NCI-H2081 treated with DMSO at 0.1 percent for 48 hours (cell line): ENCODE measurements at regions not wholly inside any gene's neighbourhood (a gene's known extent, or its start where the extent isn't known, plus 50 kb on each side); places are given as distances from the start of the nearest gene placed in this dataset.

Experiments
- DNase-seq: peaks from one replicate; lab custom pipeline; 2025; lab: John Stamatoyannopoulos, UW

DNA sequence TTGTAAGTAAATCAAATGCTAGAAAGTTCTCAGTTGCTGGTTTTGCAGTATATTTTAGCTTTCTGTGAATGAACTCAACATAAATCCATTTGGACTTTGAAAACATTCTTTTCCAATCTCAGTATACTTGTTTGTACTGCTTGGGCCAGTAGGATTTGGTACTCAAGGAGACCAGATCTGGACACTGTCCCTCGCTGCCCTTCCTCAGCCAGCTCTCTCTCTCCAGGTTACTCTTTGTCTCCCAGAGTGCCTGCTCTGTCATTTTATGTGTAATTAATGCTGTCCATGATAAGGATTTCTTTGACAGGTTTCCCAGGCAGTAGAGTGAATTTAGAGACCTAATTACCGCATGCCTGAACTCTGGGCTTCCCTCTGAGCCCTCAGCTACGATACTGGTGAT is 344.6 kb upstream of the SGCD start:
- no peak for DNase-seq

DNA sequence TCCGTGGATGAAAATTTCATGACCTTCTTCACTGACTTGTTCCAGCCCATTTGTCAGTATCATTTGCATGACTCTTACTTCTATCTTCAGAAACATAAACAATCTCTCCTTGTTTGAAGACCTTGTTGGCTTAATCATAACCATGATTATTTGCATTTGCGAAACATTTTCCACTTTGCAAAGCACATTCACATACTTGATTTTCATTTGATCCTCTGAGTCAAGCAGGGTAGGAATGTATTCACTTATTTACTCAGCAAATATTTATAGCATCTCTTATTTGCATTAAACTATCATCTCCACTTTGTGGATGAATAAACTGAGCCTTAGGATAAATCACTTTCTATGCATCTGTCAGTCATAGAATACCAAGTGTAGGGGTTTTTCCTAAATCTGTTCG is 343.0 kb upstream of the SGCD start:
- DNase-seq, result no peak

DNA sequence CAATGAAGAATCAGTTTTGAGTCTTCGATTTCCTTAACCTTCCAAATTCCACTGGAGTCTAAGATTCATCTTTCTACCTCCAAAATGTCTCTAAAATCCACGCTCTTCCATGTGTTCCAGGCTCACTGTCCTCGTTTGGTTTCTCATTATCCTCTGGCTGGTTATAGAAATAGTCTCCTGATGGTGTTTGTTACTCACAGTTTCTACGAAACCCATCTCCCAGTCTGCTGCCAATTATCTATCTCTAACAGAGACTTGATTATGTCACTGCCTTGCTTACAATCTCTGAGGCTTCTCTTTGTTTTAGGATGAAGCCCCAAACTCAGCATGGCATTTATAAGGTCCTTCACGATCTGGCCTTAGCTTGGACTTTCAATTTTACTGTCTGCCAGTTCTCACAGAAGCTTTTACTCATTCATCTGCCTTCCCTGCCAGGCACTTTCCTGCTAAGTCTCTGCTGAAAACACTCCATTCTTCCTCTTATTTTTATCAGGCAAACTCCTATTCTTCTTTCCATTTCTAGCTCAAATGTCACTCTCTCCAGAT is 339.6 kb upstream of the SGCD start:
- no peak for DNase-seq

- no peak for DNase-seq
Observed at GRCh38 chr5:155989879-155990278, 337.1 kb upstream of the SGCD start.

- DNase-seq, result no peak
Observed at GRCh38 chr5:155996123-155996522, 330.8 kb upstream of the SGCD start.

DNA sequence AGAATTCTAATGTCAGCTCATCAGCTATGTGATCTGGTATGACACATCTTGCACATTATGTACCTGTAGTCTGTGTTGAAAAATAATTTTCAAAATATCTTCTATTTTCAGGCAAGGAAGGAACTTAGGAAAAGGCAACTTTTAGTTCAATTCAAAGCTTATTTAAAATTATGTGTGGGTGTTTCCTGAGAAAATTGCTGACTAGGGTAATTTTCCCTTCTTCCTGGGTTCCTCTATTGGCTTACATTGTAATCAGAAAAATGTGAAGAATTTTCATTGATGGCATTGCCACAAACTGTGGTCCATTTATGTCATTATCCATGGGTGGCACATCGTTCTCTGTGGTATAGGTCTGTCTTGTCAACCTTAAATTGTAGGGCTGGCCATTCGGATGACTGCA is 328.7 kb upstream of the SGCD start:
- no peak for DNase-seq

DNA sequence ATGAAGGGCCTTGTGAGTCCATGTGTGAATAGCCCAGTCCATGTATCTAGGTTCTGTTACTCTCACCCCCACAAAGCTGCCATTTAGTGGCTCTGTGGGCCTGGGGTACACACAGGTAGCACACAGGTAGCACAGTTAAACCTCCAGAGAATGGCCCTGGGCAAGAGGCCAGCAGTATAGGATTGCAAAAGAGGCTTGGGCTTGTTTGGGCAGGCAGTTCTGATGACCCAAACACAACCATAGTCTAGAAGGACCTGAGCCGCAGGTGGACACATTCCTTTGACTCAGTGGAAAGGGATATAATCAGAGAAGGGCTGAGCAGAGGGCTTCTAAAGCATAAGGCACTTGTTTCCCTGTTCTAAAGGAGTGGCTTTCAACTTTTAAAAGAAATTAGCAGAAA is 326.8 kb upstream of the SGCD start:
- no peak for DNase-seq

- no peak for DNase-seq
Observed at GRCh38 chr5:156004754-156005153, 322.2 kb upstream of the SGCD start.

- no peak for DNase-seq
Observed at GRCh38 chr5:156006026-156006647, 320.8 kb upstream of the SGCD start.

DNA sequence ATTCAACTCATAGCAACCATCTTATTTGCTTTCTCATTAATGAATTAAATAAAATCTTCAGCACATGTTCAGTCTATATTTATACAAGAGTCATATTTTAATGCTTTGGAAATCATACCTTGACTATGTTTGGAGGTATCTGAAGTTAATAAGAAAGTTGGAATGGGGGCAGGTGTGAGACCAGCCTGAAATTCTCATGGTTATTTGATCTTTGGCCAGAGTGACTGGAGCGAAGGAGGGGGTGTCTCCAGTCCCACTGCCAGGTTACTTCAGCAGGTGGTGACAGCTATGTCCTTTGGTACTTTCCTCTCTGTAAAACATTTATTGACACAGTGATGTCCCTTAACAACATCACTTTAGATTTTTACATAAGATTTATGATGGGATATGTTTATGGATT is 318.1 kb upstream of the SGCD start:
- no peak for DNase-seq

- DNase-seq, result no peak
Observed at GRCh38 chr5:156009583-156009982, 317.4 kb upstream of the SGCD start.

DNA sequence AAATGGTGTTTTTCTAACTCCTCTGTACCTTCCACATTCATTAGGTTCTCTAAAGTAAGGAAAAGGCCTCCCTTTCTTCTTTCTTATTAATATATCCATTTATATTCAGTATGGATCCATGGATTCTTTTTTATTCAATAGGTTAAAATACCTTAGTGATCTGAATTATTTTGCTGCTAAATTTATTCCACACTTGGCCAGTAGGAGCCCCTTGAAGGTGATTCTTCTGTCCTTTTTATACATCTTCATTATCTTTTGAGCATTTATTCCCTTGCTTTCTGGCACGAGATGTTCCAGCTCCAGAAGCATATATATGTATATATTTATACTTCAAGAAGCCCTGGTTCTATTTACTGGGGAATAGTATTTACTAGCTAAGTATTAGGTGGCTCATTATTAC is 311.8 kb upstream of the SGCD start:
- no peak for DNase-seq

GRCh38 chr5:156019130-156019529 is 307.8 kb upstream of the SGCD start:
- no peak for DNase-seq

GRCh38 chr5:156019571-156020180 is 307.3 kb upstream of the SGCD start:
- DNase-seq, result no peak

DNA sequence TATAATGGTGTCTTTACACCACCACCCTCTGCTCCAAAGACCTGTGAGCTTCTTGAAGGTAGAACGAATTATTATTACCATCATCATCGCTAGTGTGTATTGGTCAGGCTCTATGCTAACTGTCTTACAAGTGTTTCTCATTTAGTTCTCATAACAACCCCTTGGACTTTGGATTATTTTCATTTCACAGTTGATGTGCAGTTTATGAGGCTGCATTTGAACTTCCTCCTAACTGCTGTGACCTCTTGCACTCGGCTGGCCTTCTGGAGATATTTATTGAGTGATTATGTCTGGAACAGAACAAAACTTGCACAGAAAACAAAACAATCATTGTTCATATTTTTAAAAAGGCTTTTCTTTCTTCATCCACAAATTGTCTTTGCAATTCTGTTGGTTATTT is 306.3 kb upstream of the SGCD start:
- no peak for DNase-seq

DNA sequence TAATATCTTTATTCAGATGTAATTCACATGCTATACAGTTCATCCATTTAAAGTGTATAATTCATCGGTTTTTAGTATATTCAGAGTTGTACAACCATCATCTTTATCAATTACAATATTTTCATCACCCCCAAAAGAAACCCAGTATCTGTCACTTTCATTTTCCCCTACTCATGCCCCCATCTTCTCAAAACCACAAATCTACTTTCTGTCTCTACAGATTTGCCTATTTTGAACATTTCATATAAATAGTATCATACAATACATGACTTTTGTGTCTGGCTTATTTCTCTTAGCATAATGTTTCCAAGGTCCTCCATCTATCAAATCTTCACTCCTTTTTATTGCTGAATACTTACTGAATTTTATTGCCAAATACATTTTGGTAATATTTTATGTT is 305.1 kb upstream of the SGCD start:
- DNase-seq, result no peak

DNA sequence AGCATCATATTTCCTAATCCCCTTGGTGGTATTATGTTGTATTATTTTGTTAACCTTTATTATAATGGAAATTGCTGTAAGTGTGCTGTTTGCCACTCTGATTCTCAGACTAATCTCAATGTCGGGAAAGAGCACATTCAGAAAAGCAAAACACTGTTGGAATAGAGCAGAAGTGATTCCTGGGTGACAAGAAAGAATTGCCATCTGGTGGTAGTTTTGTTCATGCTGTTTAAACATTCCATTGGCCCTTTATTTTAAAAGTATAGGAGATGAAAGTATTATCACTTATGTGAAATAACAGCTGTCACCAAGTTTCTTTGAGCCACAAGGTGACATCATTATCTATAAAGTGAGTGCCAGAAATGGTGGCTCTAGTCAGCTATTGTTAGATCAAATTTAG is 301.3 kb upstream of the SGCD start:
- DNase-seq, result no peak

DNA sequence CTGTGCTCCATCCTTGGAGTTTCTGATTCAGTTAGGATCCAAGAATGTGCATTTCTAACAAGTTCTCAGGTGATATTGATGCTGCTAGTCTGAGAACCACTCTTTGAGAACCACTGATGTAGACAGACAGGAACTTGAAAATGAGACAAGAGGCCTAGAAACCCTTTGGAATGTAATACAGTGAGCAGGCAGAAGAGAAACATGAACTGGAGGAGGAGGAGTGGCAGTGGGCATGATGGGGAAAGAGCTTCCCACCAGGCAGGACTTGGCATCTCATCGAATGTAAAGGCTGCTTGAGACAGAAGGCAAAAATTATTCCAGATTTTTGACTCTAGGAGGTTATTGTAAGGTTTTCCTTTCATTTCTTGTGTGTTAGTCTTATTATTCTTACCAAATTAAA is 295.8 kb upstream of the SGCD start:
- DNase-seq, result no peak

- DNase-seq, result no peak
Observed at GRCh38 chr5:156036640-156037039, 290.3 kb upstream of the SGCD start.

DNA sequence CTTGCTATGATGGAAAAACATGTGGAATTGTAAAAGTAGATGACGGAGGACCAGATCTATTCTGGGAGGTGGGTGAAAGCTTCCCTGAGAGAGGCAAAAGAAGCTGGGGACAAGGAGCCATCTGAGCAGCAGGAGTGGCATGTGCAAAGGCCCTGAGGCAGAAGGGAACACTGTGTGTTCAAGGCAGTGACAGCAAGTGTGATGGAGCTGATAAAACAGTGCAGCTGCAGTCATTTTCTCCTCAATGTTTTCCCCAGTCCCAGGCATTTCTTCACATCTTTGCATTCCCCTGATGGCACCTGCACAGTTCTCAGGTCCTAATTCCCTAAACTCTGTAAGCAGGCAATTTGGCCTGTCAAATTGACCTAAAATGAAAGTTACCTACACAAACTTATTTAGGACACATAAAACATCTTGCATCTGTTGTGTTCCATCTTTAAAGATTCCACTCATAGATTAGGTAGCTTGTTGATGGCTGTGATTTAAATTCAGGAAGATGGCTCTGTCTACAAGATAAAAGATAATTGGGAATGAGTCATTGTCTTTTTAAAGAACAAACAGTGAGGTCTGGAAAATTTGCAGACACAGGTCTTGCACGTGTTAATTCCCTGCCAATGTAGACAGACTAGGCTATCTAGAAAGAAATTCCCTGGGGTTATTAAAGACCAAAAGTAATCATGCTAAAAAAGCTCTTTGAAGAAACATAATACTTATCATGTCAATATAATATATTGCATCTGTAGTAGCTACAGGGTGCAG is 289.6 kb upstream of the SGCD start:
- DNase-seq, result no peak

- no peak for DNase-seq
Observed at GRCh38 chr5:156042726-156043125, 284.2 kb upstream of the SGCD start.

DNA sequence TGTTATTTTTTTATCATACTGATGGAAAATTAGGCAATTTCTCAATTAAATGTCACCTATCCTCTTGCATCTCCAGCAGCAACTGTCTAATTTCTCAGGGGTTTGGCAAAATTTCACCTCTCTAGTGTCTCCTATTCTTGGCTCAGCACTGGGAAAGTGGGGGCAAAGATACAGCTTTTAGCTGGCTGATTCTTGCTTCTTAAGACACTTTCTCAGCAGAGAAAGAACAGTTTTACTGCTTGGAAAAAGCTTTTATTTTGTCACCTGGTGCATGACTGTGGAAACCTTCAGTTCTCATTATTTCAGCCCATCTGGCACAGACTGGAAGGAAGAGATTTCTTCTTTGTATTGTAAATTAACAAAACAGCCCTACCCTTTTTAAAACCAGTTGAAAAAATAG is 283.6 kb upstream of the SGCD start:
- DNase-seq, result no peak

GRCh38 chr5:156051972-156052371 is 275.0 kb upstream of the SGCD start:
- no peak for DNase-seq
